Osteocyte (in vitro differentiated cells): ENCODE measurements at regions not wholly inside any gene's neighbourhood (a gene's known extent, or its start where the extent isn't known, plus 50 kb on each side); places are given as distances from the start of the nearest gene placed in this dataset.

ENCODE experiments used
- DNase-seq: peaks from one replicate; pipeline ENCODE4 v3.0.0; 2021; ENCODE audit warnings: mixed read lengths; ENCODE audit not compliant: unreplicated experiment; ENCODE audit errors: extremely low spot score
- H3K27ac Mint-ChIP-seq: one replicate; pipeline ENCODE4 v1.8.0; 2021; ENCODE audit warnings: mild to moderate bottlenecking, mixed read lengths; ENCODE audit not compliant: unreplicated experiment
- H3K27me3 Mint-ChIP-seq: one replicate; pipeline ENCODE4 v1.8.0; 2021; ENCODE audit warnings: mixed read lengths; ENCODE audit not compliant: unreplicated experiment
- H3K36me3 Mint-ChIP-seq: one replicate; pipeline ENCODE4 v1.8.0; 2021; ENCODE audit warnings: mixed read lengths; ENCODE audit not compliant: unreplicated experiment
- H3K4me1 Mint-ChIP-seq: one replicate; pipeline ENCODE4 v1.8.0; 2021; ENCODE audit warnings: mixed read lengths; ENCODE audit not compliant: unreplicated experiment
- H3K4me3 Mint-ChIP-seq: one replicate; pipeline ENCODE4 v1.8.0; 2021; ENCODE audit warnings: mild to moderate bottlenecking, moderate library complexity, mixed read lengths; ENCODE audit not compliant: unreplicated experiment
- H3K9me3 Mint-ChIP-seq: one replicate; pipeline ENCODE4 v1.8.0; 2021; ENCODE audit warnings: mixed read lengths; ENCODE audit not compliant: unreplicated experiment
- TF ChIP-seq, protein P1 (sequence below): fragments of 200-600 bp; sonication (generic); IDR thresholded peaks from 2 replicates; pipeline ENCODE4 v1.5.0; 2021; ENCODE audit warnings: antibody characterized with exemption, mild to moderate bottlenecking, moderate library complexity

DNA sequence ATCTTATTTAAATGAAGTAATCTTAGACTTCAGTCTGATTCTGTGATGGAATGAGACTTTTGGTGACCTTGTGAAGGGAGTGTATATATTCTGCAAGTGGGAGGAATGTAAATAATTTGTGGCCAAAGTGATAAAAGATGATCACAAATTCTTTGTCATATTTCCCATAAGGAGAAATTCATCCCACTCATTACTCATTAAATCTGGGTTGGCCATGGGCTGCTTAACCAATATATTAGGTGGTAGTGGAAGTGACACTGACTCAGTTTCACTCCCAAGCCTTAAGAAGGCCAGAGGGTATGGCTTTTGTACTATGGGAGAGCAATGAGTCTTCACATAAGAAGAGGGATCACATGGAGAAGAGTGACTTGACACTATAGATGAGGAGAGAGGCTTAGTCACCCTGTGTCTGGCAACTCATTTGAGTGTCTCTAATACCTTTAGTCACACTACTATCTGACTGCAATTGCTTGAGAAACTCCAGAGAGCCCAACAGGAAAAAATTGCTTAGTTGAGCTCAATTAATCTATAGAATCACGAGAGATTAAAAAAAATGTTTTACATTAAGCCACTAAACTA, 408.2 kb upstream of the PITX2 start:
- Mint-ChIP-seq H3K27ac (no peak overlapping the region), H3K27me3 (no peaks in the 10 kb centered on the region), H3K4me1 (no peaks in the 10 kb centered on the region), H3K36me3 (no peaks in the 10 kb centered on the region), H3K4me3 (no peak overlapping the region), H3K9me3 (peaks cover 4% of the 10 kb centered on the region)
- no peak for DNase-seq
- TF ChIP-seq, protein P1, sequence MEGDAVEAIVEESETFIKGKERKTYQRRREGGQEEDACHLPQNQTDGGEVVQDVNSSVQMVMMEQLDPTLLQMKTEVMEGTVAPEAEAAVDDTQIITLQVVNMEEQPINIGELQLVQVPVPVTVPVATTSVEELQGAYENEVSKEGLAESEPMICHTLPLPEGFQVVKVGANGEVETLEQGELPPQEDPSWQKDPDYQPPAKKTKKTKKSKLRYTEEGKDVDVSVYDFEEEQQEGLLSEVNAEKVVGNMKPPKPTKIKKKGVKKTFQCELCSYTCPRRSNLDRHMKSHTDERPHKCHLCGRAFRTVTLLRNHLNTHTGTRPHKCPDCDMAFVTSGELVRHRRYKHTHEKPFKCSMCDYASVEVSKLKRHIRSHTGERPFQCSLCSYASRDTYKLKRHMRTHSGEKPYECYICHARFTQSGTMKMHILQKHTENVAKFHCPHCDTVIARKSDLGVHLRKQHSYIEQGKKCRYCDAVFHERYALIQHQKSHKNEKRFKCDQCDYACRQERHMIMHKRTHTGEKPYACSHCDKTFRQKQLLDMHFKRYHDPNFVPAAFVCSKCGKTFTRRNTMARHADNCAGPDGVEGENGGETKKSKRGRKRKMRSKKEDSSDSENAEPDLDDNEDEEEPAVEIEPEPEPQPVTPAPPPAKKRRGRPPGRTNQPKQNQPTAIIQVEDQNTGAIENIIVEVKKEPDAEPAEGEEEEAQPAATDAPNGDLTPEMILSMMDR = no peak

DNA sequence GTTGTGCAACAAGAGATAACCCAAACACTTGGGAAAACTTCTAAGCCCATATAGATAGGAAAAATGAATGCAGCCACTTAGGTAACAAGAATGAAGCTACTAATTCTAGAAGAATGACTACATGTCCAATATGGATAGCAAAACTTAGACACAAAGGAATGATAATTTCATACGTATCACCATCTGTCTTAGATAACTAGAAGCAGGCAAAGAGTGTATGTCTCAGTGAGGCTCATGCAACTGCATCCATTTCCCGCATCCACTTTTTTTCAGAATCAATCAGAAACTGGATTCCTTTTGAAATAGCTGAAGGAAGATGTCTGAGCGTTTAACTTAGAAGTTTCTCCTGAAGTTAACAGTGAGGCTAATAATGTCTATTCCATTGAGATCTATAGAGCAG, 408.7 kb upstream of the PITX2 start:
- H3K36me3 Mint-ChIP-seq = no peaks in the 10 kb centered on the region
- H3K4me3 Mint-ChIP-seq = no peak overlapping the region
- H3K27me3 Mint-ChIP-seq = no peaks in the 10 kb centered on the region
- H3K4me1 Mint-ChIP-seq = no peaks in the 10 kb centered on the region
- H3K9me3 Mint-ChIP-seq = peaks cover 4% of the 10 kb centered on the region
- no peak overlapping the region for H3K27ac Mint-ChIP-seq
- no peak for DNase-seq
- TF ChIP-seq, protein P1 = no peak

DNA sequence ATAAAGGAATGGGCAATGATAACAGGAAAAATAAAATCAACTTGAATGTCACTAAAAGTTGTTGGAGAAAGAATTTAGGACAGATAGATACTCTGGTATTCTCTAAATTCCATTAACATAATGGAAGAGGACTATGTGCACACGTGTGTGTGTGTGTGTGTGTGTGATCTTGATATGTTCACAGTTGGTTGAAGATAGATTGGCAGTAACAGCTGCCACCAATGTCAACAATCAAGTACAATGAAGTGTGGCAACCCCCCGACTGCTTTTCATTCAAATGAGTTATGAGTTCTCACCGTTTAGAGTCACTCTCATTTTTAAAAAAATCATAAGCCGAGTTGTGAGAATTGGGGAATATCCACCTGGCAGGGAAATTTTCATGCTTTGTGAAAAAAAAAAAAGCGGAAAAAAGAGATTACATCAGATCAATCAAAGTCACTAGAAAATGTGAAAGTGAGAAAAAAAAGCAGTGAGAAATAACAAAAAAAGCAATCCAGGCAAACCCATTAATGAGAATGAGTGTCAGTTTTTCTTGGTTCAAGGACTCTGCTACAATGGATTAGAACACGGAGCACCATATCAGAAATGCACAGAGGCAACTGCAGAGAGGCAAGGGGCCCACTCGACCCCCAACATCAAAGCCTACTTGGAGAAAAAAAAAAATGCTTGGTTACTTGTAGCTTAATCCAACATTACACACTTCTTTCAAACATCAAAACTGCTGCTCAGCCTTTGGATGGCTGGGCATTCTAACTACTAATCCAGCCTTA, 414.9 kb upstream of the PITX2 start:
- Mint-ChIP-seq H3K36me3 (no peaks in the 10 kb centered on the region), H3K27me3 (no peaks in the 10 kb centered on the region), H3K27ac (no peak overlapping the region), H3K9me3 (no peaks in the 10 kb centered on the region), H3K4me3 (no peak overlapping the region), H3K4me1 (no peaks in the 10 kb centered on the region)
- DNase-seq = no peak
- TF ChIP-seq, protein P1 = no peak

DNA sequence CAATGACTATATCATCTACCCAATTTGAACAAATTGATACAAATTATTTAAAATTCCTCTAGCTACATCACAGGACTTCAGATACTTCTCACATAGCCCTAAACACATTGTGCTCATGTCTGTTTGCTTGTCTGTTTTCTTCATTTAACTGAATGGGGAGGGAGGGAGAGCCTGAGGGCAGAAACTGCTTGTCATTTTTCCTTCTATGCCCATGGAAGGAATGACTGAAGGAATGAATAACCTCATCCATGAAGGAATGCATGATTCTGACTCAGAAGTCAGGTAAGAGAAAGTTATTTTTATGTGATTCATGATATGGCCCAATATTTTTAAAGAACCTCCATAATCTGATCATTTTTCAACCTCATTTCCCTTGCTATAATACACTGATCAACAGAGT, 418.0 kb upstream of the PITX2 start:
- Mint-ChIP-seq H3K27ac (no peak overlapping the region), H3K4me3 (no peak overlapping the region), H3K4me1 (no peaks in the 10 kb centered on the region), H3K27me3 (no peaks in the 10 kb centered on the region), H3K9me3 (peaks cover 10% of the 10 kb centered on the region), H3K36me3 (no peaks in the 10 kb centered on the region)
- no peak for DNase-seq
- TF ChIP-seq, protein P1 = no peak

DNA sequence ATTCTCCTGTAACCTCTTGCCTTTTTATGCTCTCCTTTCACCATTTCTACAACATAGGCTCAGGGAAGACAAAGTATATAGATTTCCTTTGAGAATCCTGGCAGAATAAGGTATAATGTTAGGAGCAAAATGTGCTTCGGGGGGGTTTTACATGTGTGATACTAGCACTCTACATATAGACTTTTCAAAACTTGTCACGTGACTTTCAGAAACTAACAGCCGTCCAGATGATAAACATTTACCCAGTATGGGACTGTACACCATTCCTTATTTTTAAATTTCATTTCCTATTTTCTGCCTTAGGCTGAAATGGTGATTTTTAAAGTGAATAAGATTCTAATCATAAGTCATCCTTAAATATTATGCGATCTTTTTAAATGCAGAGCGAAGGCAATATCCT, 420.4 kb upstream of the PITX2 start:
- Mint-ChIP-seq H3K4me1 (no peaks in the 10 kb centered on the region), H3K27ac (no peak overlapping the region), H3K4me3 (no peak overlapping the region), H3K9me3 (peaks cover 10% of the 10 kb centered on the region), H3K36me3 (no peaks in the 10 kb centered on the region), H3K27me3 (no peaks in the 10 kb centered on the region)
- TF ChIP-seq, protein P1 = no peak
- no peak for DNase-seq
